ENCODE measurements at regions not wholly inside any gene's neighbourhood (a gene's known extent, or its start where the extent isn't known, plus 50 kb on each side); places are given as distances from the start of the nearest gene placed in this dataset.

DNA sequence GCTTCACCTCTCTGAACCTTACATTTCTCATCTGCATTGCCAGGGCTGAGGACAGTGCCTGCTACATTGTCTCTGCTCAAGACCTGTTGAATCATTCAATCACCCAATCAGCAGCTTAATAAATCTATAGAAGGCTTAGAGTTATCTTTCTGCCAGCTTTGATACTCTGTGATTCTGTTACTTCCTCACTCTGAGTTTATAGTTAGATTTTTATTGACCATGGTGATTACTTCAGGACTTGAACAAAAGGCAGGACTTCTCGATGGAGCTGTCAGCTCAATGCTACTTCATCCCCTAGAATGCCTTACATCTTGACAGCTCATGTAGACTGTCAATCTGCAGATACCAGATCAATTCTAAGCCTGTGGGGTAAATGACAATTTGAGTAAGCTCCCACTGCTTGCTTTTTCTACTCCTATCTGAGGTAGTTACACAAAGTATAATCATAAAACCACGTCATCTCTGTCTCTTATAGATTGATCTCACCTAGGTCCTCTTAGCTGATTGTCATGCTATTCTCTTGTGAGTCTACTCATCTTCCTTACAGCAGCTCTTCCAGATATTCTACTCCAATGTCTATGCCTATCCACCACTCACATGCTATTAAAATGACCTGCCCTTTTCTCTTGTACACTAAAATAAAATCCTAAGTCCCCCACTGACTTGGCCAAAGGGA, 318.3 kb upstream of the CA10 start:
- ATAC-seq (no peak), DNase-seq (ENCODE audit: low read depth in 1 of 2, low spot score in 1 of 2) (no peak), FAIRE-seq (no peak)
- 9% methylated on average over 2 of the region's 2 CpGs for WGBS (ENCODE audit: missing lambda C conversion rate)
- H3K4me2 ChIP-seq = no peak overlapping the region
- H3K9me3 ChIP-seq = 0 out of 3 replicates have a peak, but pooled peaks cover 2% of the 10 kb centered on the region
- H3K4me3 ChIP-seq = no peak overlapping the region
- no peaks in the 10 kb centered on the region for H3K4me1 ChIP-seq
- TF ChIP-seq USF2 (IDR thresholded peaks at IDR 0.05) (no peak), NR3C1 (IDR thresholded peaks at IDR 0.05) (no peak), EP300 (IDR thresholded peaks at IDR 0.05) (no peak), EHMT2 (IDR thresholded peaks at IDR 0.05; ENCODE audit: low read depth) (no peak)
- ChIA-PET CTCF (no interaction called here), POLR2A (no interaction called here)
- H3K27ac ChIP-seq = no peak overlapping the region

DNA sequence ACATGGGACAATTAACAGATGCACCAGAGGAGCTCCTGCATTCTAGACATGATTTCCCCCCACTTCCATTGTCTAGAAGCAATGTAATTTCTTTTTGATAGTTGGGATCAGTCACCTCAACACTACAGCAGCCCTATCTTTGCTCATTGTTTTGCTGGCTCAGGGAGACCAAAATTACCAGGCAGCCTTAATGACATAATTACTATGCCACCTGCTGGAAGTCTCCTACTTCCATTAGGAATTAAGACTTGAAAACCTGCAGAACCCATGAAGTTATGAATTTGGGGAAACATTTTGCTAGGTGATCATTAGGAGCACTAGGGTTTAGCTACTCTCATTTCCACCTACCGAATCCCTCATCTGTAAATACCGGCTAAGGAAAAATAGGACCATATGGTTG, 312.0 kb upstream of the CA10 start:
- H3K27ac ChIP-seq = no peak overlapping the region
- no peaks in the 10 kb centered on the region for H3K9me3 ChIP-seq
- ChIA-PET POLR2A (no interaction called here), CTCF (no interaction called here)
- no peaks in the 10 kb centered on the region for H3K4me1 ChIP-seq
- TF ChIP-seq, protein P1, sequence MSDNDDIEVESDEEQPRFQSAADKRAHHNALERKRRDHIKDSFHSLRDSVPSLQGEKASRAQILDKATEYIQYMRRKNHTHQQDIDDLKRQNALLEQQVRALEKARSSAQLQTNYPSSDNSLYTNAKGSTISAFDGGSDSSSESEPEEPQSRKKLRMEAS (IDR thresholded peaks at IDR 0.05) = no peak
- TF ChIP-seq MAFK (IDR thresholded peaks at IDR 0.05; ENCODE audit: partially characterized antibody) (no peak), BCL3 (IDR thresholded peaks at IDR 0.05) (no peak), JUN (IDR thresholded peaks at IDR 0.05) (no peak), ZNF302 (CRISPR knock-in tag; IDR thresholded peaks at IDR 0.05) (no peak), ESRRA (IDR thresholded peaks at IDR 0.05; ENCODE audit: borderline replicate concordance, low read length) (no peak), TP53 (CRISPR knock-in tag; IDR thresholded peaks at IDR 0.05) (no peak), CBX8 (IDR thresholded peaks at IDR 0.05) (no peak), NR3C1 (IDR thresholded peaks at IDR 0.05) (no peak), KDM1A (IDR thresholded peaks at IDR 0.05; ENCODE audit: low read depth) (no peak), FOSB (CRISPR knock-in tag; IDR thresholded peaks at IDR 0.05) (no peak), HEYL (CRISPR knock-in tag; IDR thresholded peaks at IDR 0.05) (no peak), POLR2AphosphoS2 (conservative IDR thresholded peaks at IDR 0.05; ENCODE audit: low read length) (no peak), KDM5A (IDR thresholded peaks at IDR 0.05) (no peak), HDAC2 (IDR thresholded peaks at IDR 0.05) (no peak)
- TF ChIP-seq, protein P2, sequence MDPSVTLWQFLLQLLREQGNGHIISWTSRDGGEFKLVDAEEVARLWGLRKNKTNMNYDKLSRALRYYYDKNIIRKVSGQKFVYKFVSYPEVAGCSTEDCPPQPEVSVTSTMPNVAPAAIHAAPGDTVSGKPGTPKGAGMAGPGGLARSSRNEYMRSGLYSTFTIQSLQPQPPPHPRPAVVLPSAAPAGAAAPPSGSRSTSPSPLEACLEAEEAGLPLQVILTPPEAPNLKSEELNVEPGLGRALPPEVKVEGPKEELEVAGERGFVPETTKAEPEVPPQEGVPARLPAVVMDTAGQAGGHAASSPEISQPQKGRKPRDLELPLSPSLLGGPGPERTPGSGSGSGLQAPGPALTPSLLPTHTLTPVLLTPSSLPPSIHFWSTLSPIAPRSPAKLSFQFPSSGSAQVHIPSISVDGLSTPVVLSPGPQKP (IDR thresholded peaks at IDR 0.05; ENCODE audit: low read depth, low read length) = no peak
- FAIRE-seq = no peak
- no peak for DNase-seq (ENCODE audit: low read depth in 1 of 2, low spot score in 1 of 2)
- no peak for ATAC-seq
- 3% methylated on average over 2 of the region's 2 CpGs for WGBS (ENCODE audit: missing lambda C conversion rate)
- H3K4me3 ChIP-seq = no peak overlapping the region
- H3K4me2 ChIP-seq = no peak overlapping the region

- FAIRE-seq (no peak), ATAC-seq (no peak), DNase-seq (ENCODE audit: low read depth in 1 of 2, low spot score in 1 of 2) (no peak)
- Histone ChIP-seq H3K27ac (no peak overlapping the region), H3K4me3 (no peak overlapping the region), H3K4me2 (no peak overlapping the region), H3K4me1 (no peaks in the 10 kb centered on the region), H3K9me3 (no peaks in the 10 kb centered on the region; the same call in 2 of the 3 replicates)
- CTCF ChIA-PET = no interaction called here
- POLR2A ChIA-PET = no interaction called here
- TF ChIP-seq, protein P2 (IDR thresholded peaks at IDR 0.05; ENCODE audit: low read depth, low read length) = no peak
- TF ChIP-seq ZSCAN20 (CRISPR knock-in tag; IDR thresholded peaks at IDR 0.05) (no peak), FOXS1 (CRISPR knock-in tag; IDR thresholded peaks at IDR 0.05) (no peak), POLR2A (IDR thresholded peaks at IDR 0.05; ENCODE audit: low read length) (no peak), NFE2L2 (conservative IDR thresholded peaks at IDR 0.05; ENCODE audit: low read length) (no peak), SMC3 (IDR thresholded peaks at IDR 0.05) (no peak), ATOH8 (CRISPR knock-in tag; IDR thresholded peaks at IDR 0.05; ENCODE audit: low read depth) (no peak), GATA3 (IDR thresholded peaks at IDR 0.05; ENCODE audit: borderline replicate concordance) (no peak), NPAS2 (CRISPR knock-in tag; IDR thresholded peaks at IDR 0.05; ENCODE audit: borderline replicate concordance) (no peak), RCOR1 (IDR thresholded peaks at IDR 0.05; ENCODE audit: low read depth, low read length) (no peak), CTCF (IDR thresholded peaks at IDR 0.05) (no peak), USF2 (IDR thresholded peaks at IDR 0.05) (no peak)
- 17% methylated on average over 3 of the region's 3 CpGs for WGBS (ENCODE audit: missing lambda C conversion rate)
Measured at GRCh38 chr17:52465407-52465806, 306.9 kb upstream of the CA10 start.

Data from A549 (cell line).